HCT116 (cell line): ENCODE measurements at regions not wholly inside any gene's neighbourhood (a gene's known extent, or its start where the extent isn't known, plus 50 kb on each side); places are given as distances from the start of the nearest gene placed in this dataset.

Experiments
- ATAC-seq: fragments of 200-7000 bp; cut with Tn5 transposase; 2 replicates; pipeline ENCODE4 v1.9.1; 2020; ENCODE audit warnings: mild to moderate bottlenecking, moderate library complexity
- BruUV-seq: library from RNA; stranded (reverse); fragments of 400-500 nt; replicated peaks from 2 replicates; lab custom pipeline; 2021; lab: Mats Ljungman, UMichigan
- CTCF ChIA-PET: fragments of 300-600 bp; sonication (Branson Sonifier 250); formaldehyde crosslinking; loops from one replicate; lab custom pipeline; 2021; ENCODE audit warnings: antibody characterized with exemption; lab: Charles Lee
- POLR2A ChIA-PET: fragments of 300-600, 350-600 bp; sonication (Branson Sonifier 250); formaldehyde crosslinking; loops from one replicate; lab custom pipeline; 2021; ENCODE audit warnings: antibody characterized with exemption; lab: Charles Lee
- RAD21 ChIA-PET, 2 experiments: fragments of 300-600 bp; sonication (Branson Sonifier 250); formaldehyde crosslinking; loops; one replicate each; lab custom pipeline; 2023; ENCODE audit warnings: low total read pairs in 2 of 2; ENCODE audit not compliant: uncharacterized antibody in 2 of 2, unreplicated experiment in 2 of 2, low non-redundant PET in 1 of 2; lab: Charles Lee
- DNase-seq: peaks from one replicate; pipeline ENCODE4 v3.0.0-alpha.2; 2010; ENCODE audit warnings: low read depth, low spot score
- H2AFZ ChIP-seq: fragments of 200-600 bp; shearing (Covaris generic), sonication (generic); 2 replicates; pipeline ENCODE4 v1.6.1; 2017; ENCODE audit warnings: low read depth, mixed run types, mixed read lengths, antibody characterized with exemption, low read length; ENCODE audit not compliant: poor library complexity, severe bottlenecking
- H3K27ac ChIP-seq: 2 replicates; pipeline ENCODE4 v1.5.1; 2012; ENCODE audit warnings: low read depth, low read length
- H3K27me3 ChIP-seq: fragments of 200-600 bp; sonication (generic); 2 replicates; pipeline ENCODE4 v1.6.1; 2016; ENCODE audit warnings: mixed run types, low read length, mixed read lengths; ENCODE audit not compliant: insufficient read depth
- H3K36me3 ChIP-seq, 2 experiments: fragments of 200-500 bp in 1 of 2; fragments of 200-600 bp in 1 of 2; sonication (Bioruptor generic) in 1 of 2; sonication (generic) in 1 of 2; 2 replicates each; pipeline versions ENCODE4 v1.5.1 to v1.6.1; 2014 to 2016; ENCODE audit warnings: low read length in 2 of 2, inconsistent platforms in 1 of 2, mixed read lengths in 1 of 2, mixed run types in 1 of 2; ENCODE audit not compliant: insufficient read depth in 2 of 2, control insufficient read depth in 1 of 2
- H3K4me1 ChIP-seq, 2 experiments: fragments of 200-600 bp in 1 of 2; sonication (generic) in 1 of 2; 2 replicates each; pipeline versions ENCODE4 v1.5.1 to v1.6.1; 2012 to 2017; ENCODE audit warnings: low read length in 2 of 2, inconsistent platforms in 1 of 2, mild to moderate bottlenecking in 1 of 2, mixed read lengths in 1 of 2, mixed run types in 1 of 2, moderate library complexity in 1 of 2; ENCODE audit not compliant: insufficient read depth in 2 of 2, control insufficient read depth in 1 of 2
- H3K4me2 ChIP-seq: fragments of 200-600 bp; sonication (generic); 2 replicates; pipeline ENCODE4 v1.6.1; 2017; ENCODE audit warnings: mixed run types, low read length, mixed read lengths
- H3K4me3 ChIP-seq, 2 experiments: fragments of 200-600 bp in 1 of 2; sonication (generic) in 1 of 2; replicated peaks in 1 of 2; 2 replicates each; pipeline ENCODE4 v1.5.1; 2011 to 2016; ENCODE audit warnings: low read length in 2 of 2, control low read depth in 1 of 2, low read depth in 1 of 2, mild to moderate bottlenecking in 1 of 2, mixed read lengths in 1 of 2, mixed run types in 1 of 2
- H3K79me2 ChIP-seq: fragments of 200-600 bp; sonication (generic); 2 replicates; pipeline ENCODE4 v1.6.1; 2017; ENCODE audit warnings: mild to moderate bottlenecking, mixed run types, low read length, moderate library complexity, mixed read lengths; ENCODE audit not compliant: insufficient read depth
- H3K9ac ChIP-seq: fragments of 200-600 bp; sonication (generic); 2 replicates; pipeline ENCODE4 v1.6.1; 2016; ENCODE audit warnings: low read length, mixed read lengths
- H3K9me2 ChIP-seq: fragments of 200-600 bp; sonication (generic), shearing (Covaris generic); 2 replicates; pipeline ENCODE4 v1.6.1; 2017; ENCODE audit warnings: mixed run types, mild to moderate bottlenecking, moderate library complexity; ENCODE audit not compliant: insufficient read depth
- H3K9me3 ChIP-seq, 2 experiments: fragments of 200-500 bp in 1 of 2; fragments of 200-600 bp in 1 of 2; sonication (Bioruptor generic) in 1 of 2; sonication (generic) in 1 of 2; 2 replicates each; pipeline ENCODE4 v1.6.1; 2014 to 2017; ENCODE audit warnings: low read length in 2 of 2, mixed read lengths in 2 of 2, inconsistent platforms in 1 of 2, low read depth in 1 of 2, mild to moderate bottlenecking in 1 of 2, mixed run types in 1 of 2, moderate library complexity in 1 of 2; ENCODE audit not compliant: control insufficient read depth in 1 of 2, insufficient read depth in 1 of 2
- H4K20me1 ChIP-seq: fragments of 200-600 bp; sonication (generic), shearing (Covaris generic); 2 replicates; pipeline ENCODE4 v1.6.1; 2017; ENCODE audit warnings: mixed run types, mild to moderate bottlenecking, moderate library complexity; ENCODE audit not compliant: insufficient read depth
- CEBPB ChIP-seq: IDR thresholded peaks from 2 replicates; pipeline ENCODE4 v1.6.1; 2012; ENCODE audit warnings: low read depth
- ELF1 ChIP-seq: IDR thresholded peaks from 2 replicates; pipeline ENCODE4 v1.6.1; 2012; ENCODE audit warnings: low read depth, borderline replicate concordance
- EZH2 ChIP-seq: fragments of 200-600 bp; sonication (generic); IDR thresholded peaks from 2 replicates; pipeline ENCODE4 v1.6.1; 2017; ENCODE audit warnings: antibody characterized with exemption, mixed run types
- JUND ChIP-seq: IDR thresholded peaks from 2 replicates; pipeline ENCODE4 v1.6.1; 2012
- POLR2A ChIP-seq: IDR thresholded peaks from 2 replicates; pipeline ENCODE4 v1.7.0; 2011; ENCODE audit warnings: borderline replicate concordance; ENCODE audit not compliant: insufficient read depth, insufficient read length; ENCODE audit errors: extremely low read depth
- POLR2AphosphoS5 ChIP-seq: IDR thresholded peaks from 2 replicates; pipeline ENCODE4 v1.6.1; 2011; ENCODE audit warnings: mild to moderate bottlenecking, low read depth, low read length, moderate library complexity
- RAD21 ChIP-seq: IDR thresholded peaks from 2 replicates; pipeline ENCODE4 v1.6.1; 2012; ENCODE audit warnings: low read depth, mild to moderate bottlenecking
- SIN3A ChIP-seq: IDR thresholded peaks from 2 replicates; pipeline ENCODE4 v1.6.1; 2012; ENCODE audit warnings: low read depth
- SRF ChIP-seq: IDR thresholded peaks from 2 replicates; pipeline ENCODE4 v1.6.1; 2012; ENCODE audit warnings: low read depth
- ZNF274 ChIP-seq: fragments of 200-500 bp; sonication (Bioruptor generic); IDR thresholded peaks from 2 replicates; pipeline ENCODE4 v1.6.1; 2014; ENCODE audit warnings: mild to moderate bottlenecking, low read depth, low read length, inconsistent platforms
- intact Hi-C: fragments of 100-400 bp; cut with micrococcal nuclease; formaldehyde crosslinking; loops from 2 replicates; pipeline ENCODE4 v1.10.0; 2022
- TF ChIP-seq, protein P1 (sequence below), 3 experiments: fragments of 200-600 bp in 1 of 3; sonication (generic) in 1 of 3; IDR thresholded peaks in 2 of 3; conservative IDR thresholded peaks in 1 of 3; 2 replicates each; pipeline ENCODE4 v1.5.1; 2012 to 2017; ENCODE audit warnings: low read depth in 2 of 3, low read length in 2 of 3, antibody characterized with exemption in 1 of 3, borderline replicate concordance in 1 of 3, control low read depth in 1 of 3, mild to moderate bottlenecking in 1 of 3, mixed read lengths in 1 of 3, mixed run types in 1 of 3, moderate library complexity in 1 of 3; ENCODE audit not compliant: insufficient read depth in 1 of 3
- TF ChIP-seq, protein P2 (sequence below): IDR thresholded peaks from 2 replicates; pipeline ENCODE4 v1.6.1; 2012; ENCODE audit warnings: low read depth
- TF ChIP-seq, protein P3 (sequence below): IDR thresholded peaks from 2 replicates; pipeline ENCODE4 v1.6.1; 2012
- TF ChIP-seq, protein P4 (sequence below): IDR thresholded peaks from 2 replicates; pipeline ENCODE4 v1.6.1; 2012

DNA sequence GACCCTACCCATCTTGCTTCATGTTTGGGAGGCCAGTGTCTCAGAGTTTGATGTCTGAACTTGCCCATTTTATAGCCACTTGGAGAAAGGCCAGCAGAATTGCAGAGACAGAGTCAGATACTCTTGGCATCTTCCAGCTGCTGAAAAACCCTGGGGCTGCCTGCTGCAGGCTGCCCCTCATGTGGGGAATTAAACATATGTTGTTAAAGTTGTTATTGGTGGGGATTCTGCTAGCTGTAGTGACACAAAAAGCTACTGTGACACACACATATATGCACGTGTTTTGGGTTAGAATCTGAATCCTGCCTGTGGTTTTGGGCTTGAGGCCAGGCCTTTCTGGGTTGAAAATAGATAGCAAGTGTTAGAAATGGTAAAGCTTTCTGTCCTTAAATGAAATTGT, 1288.4 kb downstream of the AACS start (continued):
- TF ChIP-seq, protein P1, sequence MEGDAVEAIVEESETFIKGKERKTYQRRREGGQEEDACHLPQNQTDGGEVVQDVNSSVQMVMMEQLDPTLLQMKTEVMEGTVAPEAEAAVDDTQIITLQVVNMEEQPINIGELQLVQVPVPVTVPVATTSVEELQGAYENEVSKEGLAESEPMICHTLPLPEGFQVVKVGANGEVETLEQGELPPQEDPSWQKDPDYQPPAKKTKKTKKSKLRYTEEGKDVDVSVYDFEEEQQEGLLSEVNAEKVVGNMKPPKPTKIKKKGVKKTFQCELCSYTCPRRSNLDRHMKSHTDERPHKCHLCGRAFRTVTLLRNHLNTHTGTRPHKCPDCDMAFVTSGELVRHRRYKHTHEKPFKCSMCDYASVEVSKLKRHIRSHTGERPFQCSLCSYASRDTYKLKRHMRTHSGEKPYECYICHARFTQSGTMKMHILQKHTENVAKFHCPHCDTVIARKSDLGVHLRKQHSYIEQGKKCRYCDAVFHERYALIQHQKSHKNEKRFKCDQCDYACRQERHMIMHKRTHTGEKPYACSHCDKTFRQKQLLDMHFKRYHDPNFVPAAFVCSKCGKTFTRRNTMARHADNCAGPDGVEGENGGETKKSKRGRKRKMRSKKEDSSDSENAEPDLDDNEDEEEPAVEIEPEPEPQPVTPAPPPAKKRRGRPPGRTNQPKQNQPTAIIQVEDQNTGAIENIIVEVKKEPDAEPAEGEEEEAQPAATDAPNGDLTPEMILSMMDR (IDR thresholded peaks at IDR 0.05 in 2 of 3, conservative IDR thresholded peaks at IDR 0.05 in 1 of 3; ENCODE audit: borderline replicate concordance in 1 of 3, insufficient read depth in 1 of 3, low read depth in 2 of 3, low read length in 2 of 3) = no peak
- TF ChIP-seq, protein P2, sequence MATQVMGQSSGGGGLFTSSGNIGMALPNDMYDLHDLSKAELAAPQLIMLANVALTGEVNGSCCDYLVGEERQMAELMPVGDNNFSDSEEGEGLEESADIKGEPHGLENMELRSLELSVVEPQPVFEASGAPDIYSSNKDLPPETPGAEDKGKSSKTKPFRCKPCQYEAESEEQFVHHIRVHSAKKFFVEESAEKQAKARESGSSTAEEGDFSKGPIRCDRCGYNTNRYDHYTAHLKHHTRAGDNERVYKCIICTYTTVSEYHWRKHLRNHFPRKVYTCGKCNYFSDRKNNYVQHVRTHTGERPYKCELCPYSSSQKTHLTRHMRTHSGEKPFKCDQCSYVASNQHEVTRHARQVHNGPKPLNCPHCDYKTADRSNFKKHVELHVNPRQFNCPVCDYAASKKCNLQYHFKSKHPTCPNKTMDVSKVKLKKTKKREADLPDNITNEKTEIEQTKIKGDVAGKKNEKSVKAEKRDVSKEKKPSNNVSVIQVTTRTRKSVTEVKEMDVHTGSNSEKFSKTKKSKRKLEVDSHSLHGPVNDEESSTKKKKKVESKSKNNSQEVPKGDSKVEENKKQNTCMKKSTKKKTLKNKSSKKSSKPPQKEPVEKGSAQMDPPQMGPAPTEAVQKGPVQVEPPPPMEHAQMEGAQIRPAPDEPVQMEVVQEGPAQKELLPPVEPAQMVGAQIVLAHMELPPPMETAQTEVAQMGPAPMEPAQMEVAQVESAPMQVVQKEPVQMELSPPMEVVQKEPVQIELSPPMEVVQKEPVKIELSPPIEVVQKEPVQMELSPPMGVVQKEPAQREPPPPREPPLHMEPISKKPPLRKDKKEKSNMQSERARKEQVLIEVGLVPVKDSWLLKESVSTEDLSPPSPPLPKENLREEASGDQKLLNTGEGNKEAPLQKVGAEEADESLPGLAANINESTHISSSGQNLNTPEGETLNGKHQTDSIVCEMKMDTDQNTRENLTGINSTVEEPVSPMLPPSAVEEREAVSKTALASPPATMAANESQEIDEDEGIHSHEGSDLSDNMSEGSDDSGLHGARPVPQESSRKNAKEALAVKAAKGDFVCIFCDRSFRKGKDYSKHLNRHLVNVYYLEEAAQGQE = no peak
- TF ChIP-seq, protein P3, sequence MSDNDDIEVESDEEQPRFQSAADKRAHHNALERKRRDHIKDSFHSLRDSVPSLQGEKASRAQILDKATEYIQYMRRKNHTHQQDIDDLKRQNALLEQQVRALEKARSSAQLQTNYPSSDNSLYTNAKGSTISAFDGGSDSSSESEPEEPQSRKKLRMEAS = no peak
- TF ChIP-seq JUND (no peak), SIN3A (no peak)

DNA sequence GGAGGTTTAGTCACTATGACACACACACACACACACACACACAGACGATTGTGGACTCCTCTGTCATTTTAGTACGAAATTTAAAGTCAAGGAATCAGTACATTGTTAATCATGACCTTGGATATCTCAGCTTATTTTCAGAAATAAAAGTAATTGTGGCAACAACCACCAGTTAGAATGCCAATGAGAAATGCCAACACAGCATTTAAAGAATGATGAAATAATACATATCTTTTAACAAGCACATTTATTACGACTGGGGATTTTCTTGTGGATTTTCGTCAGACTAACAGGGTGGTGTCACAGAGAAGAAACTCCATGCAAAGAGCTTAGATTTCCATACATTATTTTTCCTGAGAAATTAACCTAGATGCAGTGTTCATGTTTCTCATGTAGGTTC, 1289.4 kb downstream of the AACS start:
- intact Hi-C loops = no loop called here
- Histone ChIP-seq H3K9me3 (peaks cover 2 to 7% of the 10 kb centered on the region in 2 experiments; a peak in 2 of 4 replicates), H3K27me3 (no peaks in the 10 kb centered on the region), H3K9ac (no peak overlapping the region), H3K9me2 (no peaks in the 10 kb centered on the region), H3K4me2 (no peak overlapping the region), H3K27ac (no peak overlapping the region), H3K79me2 (no peaks in the 10 kb centered on the region), H3K36me3 (no peaks in the 10 kb centered on the region), H3K4me3 (no peak overlapping the region), H2AFZ (no peak overlapping the region), H3K4me1 (no peaks in the 10 kb centered on the region), H4K20me1 (no peaks in the 10 kb centered on the region)
- no peak for TF ChIP-seq ELF1
- TF ChIP-seq, protein P3 = no peak
- TF ChIP-seq SRF = no peak
- no peak for TF ChIP-seq SIN3A
- TF ChIP-seq POLR2AphosphoS5 = no peak
- TF ChIP-seq CEBPB = no peak
- TF ChIP-seq, protein P4, sequence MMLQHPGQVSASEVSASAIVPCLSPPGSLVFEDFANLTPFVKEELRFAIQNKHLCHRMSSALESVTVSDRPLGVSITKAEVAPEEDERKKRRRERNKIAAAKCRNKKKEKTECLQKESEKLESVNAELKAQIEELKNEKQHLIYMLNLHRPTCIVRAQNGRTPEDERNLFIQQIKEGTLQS = no peak
- no peak for TF ChIP-seq ZNF274
- no peak for TF ChIP-seq POLR2A
- no peak for TF ChIP-seq RAD21
- no peak for TF ChIP-seq EZH2
- RAD21 ChIA-PET = no interaction called here
- ATAC-seq = no peak
- BruUV-seq = no TSS peak
- CTCF ChIA-PET = no interaction called here
- no peak for DNase-seq
- POLR2A ChIA-PET = no interaction called here
